MM.1S (cell line): ENCODE measurements at regions not wholly inside any gene's neighbourhood (a gene's known extent, or its start where the extent isn't known, plus 50 kb on each side); places are given as distances from the start of the nearest gene placed in this dataset.

Experiments used
- DNase-seq: peaks from one replicate; pipeline ENCODE4 v3.0.0-alpha.2; 2015
- H2AFZ ChIP-seq: fragments of 300-600 bp; sonication (generic); 2 replicates; pipeline ENCODE4 v1.6.0; 2016; ENCODE audit warnings: antibody characterized with exemption, low read length
- H3F3A ChIP-seq: fragments of 300-600 bp; sonication (generic); 2 replicates; pipeline ENCODE4 v1.6.1; 2016; ENCODE audit warnings: mild to moderate bottlenecking, antibody characterized with exemption, low read length, moderate library complexity, mixed read lengths; ENCODE audit not compliant: insufficient read depth
- H3K27ac ChIP-seq: fragments of 300-600 bp; sonication (generic); 2 replicates; pipeline ENCODE4 v1.5.1; 2016; ENCODE audit warnings: mild to moderate bottlenecking, low read length
- H3K27me3 ChIP-seq: fragments of 300-600 bp; sonication (generic); replicated peaks from 2 replicates; pipeline ENCODE4 v1.6.0; 2016; ENCODE audit warnings: low read length; ENCODE audit not compliant: insufficient read depth
- H3K36me3 ChIP-seq: fragments of 300-600 bp; sonication (generic); replicated peaks from 2 replicates; pipeline ENCODE4 v1.6.1; 2016; ENCODE audit warnings: mild to moderate bottlenecking, low read length, mixed read lengths; ENCODE audit not compliant: insufficient read depth
- H3K4me1 ChIP-seq: fragments of 300-600 bp; sonication (generic); 2 replicates; pipeline ENCODE4 v1.6.1; 2016; ENCODE audit warnings: low read length, mixed read lengths
- H3K4me2 ChIP-seq: fragments of 300-600 bp; sonication (generic); 2 replicates; pipeline ENCODE4 v1.6.0; 2016; ENCODE audit warnings: low read depth, low read length
- H3K4me3 ChIP-seq: fragments of 300-600 bp; sonication (generic); 2 replicates; pipeline ENCODE4 v1.5.1; 2016; ENCODE audit warnings: low read length, mixed read lengths
- H3K79me2 ChIP-seq: fragments of 300-600 bp; sonication (generic); 2 replicates; pipeline ENCODE4 v1.6.1; 2016; ENCODE audit warnings: mixed run types, low read length, mixed read lengths
- H3K9ac ChIP-seq: fragments of 300-600 bp; sonication (generic); 2 replicates; pipeline ENCODE4 v1.6.1; 2016; ENCODE audit warnings: low read length, mixed read lengths
- H3K9me2 ChIP-seq: fragments of 300-600 bp; sonication (generic); replicated peaks from 2 replicates; pipeline ENCODE4 v1.6.1; 2016; ENCODE audit warnings: mild to moderate bottlenecking, low read length, mixed read lengths; ENCODE audit not compliant: insufficient read depth
- H3K9me3 ChIP-seq: fragments of 300-600 bp; sonication (generic); replicated peaks from 2 replicates; pipeline ENCODE4 v1.6.1; 2016; ENCODE audit warnings: mild to moderate bottlenecking, low read length, mixed read lengths; ENCODE audit not compliant: insufficient read depth
- H4K20me1 ChIP-seq: fragments of 300-600 bp; sonication (generic); 2 replicates; pipeline ENCODE4 v1.6.1; 2016; ENCODE audit warnings: mild to moderate bottlenecking, low read length, moderate library complexity, mixed read lengths; ENCODE audit not compliant: insufficient read depth
- EZH2 ChIP-seq: fragments of 300-600 bp; sonication (generic); optimal IDR thresholded peaks from 2 replicates; pipeline ENCODE3; 2017; ENCODE audit warnings: low read depth, mild to moderate bottlenecking, antibody characterized with exemption, low read length, mixed read lengths
- EZH2phosphoT487 ChIP-seq: fragments of 300-600 bp; sonication (generic); IDR thresholded peaks from 2 replicates; pipeline ENCODE4 v1.6.1; 2018; ENCODE audit warnings: antibody characterized with exemption, low read length
- TF ChIP-seq, protein P1 (sequence below): fragments of 300-600 bp; sonication (generic); IDR thresholded peaks from 2 replicates; pipeline ENCODE4 v1.5.1; 2016; ENCODE audit warnings: antibody characterized with exemption, low read length, mixed read lengths

DNA sequence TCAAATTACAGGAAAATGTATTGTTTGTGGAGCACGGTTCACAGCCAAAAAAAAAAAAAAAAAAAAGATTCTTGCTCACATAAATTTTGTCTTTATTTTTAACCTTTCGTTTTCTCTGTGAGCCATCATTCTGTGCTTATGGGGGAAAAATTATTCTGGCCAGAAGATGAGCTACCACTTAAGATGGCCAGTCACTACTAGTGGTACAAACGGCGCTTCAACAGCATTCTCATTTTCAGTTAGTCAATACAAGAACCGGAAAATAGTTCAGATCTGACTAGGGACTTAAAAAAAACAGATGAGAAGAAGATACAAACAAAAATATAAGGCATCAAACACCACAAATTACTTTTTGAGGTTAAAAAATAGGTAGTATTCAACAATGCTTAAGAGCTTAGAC is 158.6 kb upstream of the CNTN5 start:
- Histone ChIP-seq H3K36me3 (no peaks in the 10 kb centered on the region), H3K4me1 (no peaks in the 10 kb centered on the region), H3K79me2 (no peaks in the 10 kb centered on the region), H3K27me3 (no peaks in the 10 kb centered on the region), H4K20me1 (no peaks in the 10 kb centered on the region), H3F3A (no peaks in the 10 kb centered on the region), H3K9ac (no peak overlapping the region), H3K27ac (no peak overlapping the region), H3K9me3 (no peaks in the 10 kb centered on the region), H2AFZ (no peak overlapping the region), H3K4me2 (no peak overlapping the region), H3K4me3 (no peak overlapping the region), H3K9me2 (no peaks in the 10 kb centered on the region)
- no peak for TF ChIP-seq EZH2phosphoT487
- no peak for TF ChIP-seq EZH2
- TF ChIP-seq, protein P1, sequence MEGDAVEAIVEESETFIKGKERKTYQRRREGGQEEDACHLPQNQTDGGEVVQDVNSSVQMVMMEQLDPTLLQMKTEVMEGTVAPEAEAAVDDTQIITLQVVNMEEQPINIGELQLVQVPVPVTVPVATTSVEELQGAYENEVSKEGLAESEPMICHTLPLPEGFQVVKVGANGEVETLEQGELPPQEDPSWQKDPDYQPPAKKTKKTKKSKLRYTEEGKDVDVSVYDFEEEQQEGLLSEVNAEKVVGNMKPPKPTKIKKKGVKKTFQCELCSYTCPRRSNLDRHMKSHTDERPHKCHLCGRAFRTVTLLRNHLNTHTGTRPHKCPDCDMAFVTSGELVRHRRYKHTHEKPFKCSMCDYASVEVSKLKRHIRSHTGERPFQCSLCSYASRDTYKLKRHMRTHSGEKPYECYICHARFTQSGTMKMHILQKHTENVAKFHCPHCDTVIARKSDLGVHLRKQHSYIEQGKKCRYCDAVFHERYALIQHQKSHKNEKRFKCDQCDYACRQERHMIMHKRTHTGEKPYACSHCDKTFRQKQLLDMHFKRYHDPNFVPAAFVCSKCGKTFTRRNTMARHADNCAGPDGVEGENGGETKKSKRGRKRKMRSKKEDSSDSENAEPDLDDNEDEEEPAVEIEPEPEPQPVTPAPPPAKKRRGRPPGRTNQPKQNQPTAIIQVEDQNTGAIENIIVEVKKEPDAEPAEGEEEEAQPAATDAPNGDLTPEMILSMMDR = no peak
- no peak for DNase-seq

DNA sequence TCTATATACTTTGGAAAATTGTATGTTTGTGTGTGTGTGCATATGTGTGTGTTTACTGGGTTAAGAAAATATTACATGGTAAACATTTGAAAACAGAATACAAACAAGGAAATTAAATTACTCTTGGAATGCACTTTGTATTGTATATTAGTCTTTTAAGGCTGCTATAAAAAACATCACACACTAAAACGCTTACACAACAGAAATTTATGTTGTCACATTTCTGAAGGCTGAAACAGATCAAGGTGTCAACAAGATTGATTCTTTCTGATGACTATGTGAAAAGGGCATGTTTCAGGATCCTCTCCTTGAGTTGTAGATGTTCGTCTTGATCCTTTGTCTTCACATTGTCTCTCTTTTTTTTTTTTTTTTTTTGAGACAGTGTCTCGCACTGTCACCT is 149.1 kb upstream of the CNTN5 start:
- no peaks in the 10 kb centered on the region for H3K9me3 ChIP-seq
- H3K27me3 ChIP-seq = no peaks in the 10 kb centered on the region
- no peaks in the 10 kb centered on the region for H4K20me1 ChIP-seq
- H3K36me3 ChIP-seq = no peaks in the 10 kb centered on the region
- H3K9me2 ChIP-seq = no peaks in the 10 kb centered on the region
- H3K27ac ChIP-seq = no peak overlapping the region
- H3K79me2 ChIP-seq = no peaks in the 10 kb centered on the region
- no peak for DNase-seq
- TF ChIP-seq, protein P1 = no peak
- TF ChIP-seq EZH2 (no peak), EZH2phosphoT487 (no peak)
- H3K4me3 ChIP-seq = no peak overlapping the region
- no peak overlapping the region for H2AFZ ChIP-seq
- no peaks in the 10 kb centered on the region for H3K4me1 ChIP-seq
- H3K9ac ChIP-seq = no peak overlapping the region
- H3K4me2 ChIP-seq = no peak overlapping the region
- H3F3A ChIP-seq = no peaks in the 10 kb centered on the region

DNA sequence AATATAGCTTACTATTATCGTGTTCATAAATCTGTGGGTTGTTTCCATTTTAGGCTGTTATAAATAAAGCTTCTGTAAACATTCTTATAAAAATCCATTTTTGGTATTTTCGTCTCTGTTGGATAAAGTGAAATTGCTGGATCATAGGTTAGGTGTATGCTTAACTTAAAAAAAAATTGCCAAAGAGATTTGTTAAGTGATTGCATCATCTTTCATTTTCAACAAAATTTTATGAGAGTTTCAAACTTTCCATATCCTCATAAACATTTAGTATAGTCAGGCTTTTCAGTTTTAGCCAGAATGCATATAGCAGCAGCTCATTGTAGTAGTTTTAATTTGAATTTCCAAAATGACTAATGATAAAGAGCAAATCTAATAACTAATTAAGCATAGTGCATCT is 146.7 kb upstream of the CNTN5 start:
- no peak for DNase-seq
- Histone ChIP-seq H3K9me2 (no peaks in the 10 kb centered on the region), H3K27ac (no peak overlapping the region)

More for the DNA sequence above, 146.7 kb upstream of the CNTN5 start:
- no peaks in the 10 kb centered on the region for H4K20me1 ChIP-seq
- H3K9ac ChIP-seq = no peak overlapping the region
- no peaks in the 10 kb centered on the region for H3F3A ChIP-seq
- no peak overlapping the region for H3K4me3 ChIP-seq
- TF ChIP-seq EZH2 (no peak), EZH2phosphoT487 (no peak)
- TF ChIP-seq, protein P1 = no peak
- H3K4me1 ChIP-seq = no peaks in the 10 kb centered on the region
- H3K27me3 ChIP-seq = no peaks in the 10 kb centered on the region
- no peak overlapping the region for H2AFZ ChIP-seq
- H3K4me2 ChIP-seq = no peak overlapping the region
- H3K36me3 ChIP-seq = no peaks in the 10 kb centered on the region
- H3K79me2 ChIP-seq = no peaks in the 10 kb centered on the region
- H3K9me3 ChIP-seq = no peaks in the 10 kb centered on the region
